Cerebellar cortex (tissue), 1 donor: ENCODE measurements at regions not wholly inside any gene's neighbourhood (a gene's known extent, or its start where the extent isn't known, plus 50 kb on each side); places are given as distances from the start of the nearest gene placed in this dataset.
"Not testable (repeated sequence)": the region's sequence is repeated elsewhere in the genome, so short reads cannot be mapped to it uniquely, and the experiment has no call there.

Source experiments
- DNase-seq: peaks from one replicate; pipeline ENCODE4 v3.0.0-alpha.2; 2015; ENCODE audit warnings: low spot score

DNA sequence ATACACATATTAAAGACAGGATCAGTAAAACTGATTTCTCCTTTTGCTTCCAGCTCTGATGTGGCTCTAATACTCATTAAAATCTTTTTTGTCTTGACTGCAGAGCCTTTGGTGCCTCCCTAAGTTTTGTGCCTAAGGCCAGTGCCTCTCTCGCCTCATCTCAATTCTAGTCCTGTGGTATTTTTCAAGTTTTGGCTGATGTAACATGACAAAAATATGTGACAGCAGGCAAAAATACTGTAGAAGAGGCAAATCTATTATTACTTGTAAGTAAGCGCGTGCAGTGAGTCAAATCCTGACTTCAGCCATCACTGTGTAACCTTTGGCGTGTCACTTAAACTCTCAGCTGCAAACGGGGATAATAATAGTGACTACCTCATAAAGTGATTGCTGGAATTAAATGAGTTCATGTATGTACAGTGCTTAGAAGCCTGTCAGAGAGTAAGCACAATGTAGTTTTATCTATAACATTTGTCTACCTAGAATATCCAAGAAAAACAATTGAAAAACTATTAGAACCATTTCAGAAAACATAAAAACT is 74.0 kb downstream of the MAB21L3 start:
- no peak for DNase-seq

DNA sequence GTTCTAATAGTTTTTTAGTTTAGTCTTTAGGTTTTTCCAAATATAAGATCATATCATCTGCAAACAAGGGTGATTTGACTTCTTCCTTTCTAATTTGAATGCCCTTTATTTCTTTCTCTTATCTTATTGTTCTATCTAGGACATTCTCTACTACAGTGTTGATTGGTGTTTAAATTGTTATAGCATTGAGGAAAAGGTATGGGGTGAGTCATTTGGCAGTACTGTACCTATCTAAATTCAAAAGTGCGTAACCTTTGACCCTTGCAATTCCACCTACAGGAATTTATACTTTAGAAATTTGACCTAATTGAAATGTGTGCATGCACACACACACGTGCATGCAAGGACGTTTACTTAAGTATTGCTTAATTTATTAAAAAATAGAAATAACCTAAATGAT is 78.3 kb downstream of the MAB21L3 start:
- DNase-seq = no peak

DNA sequence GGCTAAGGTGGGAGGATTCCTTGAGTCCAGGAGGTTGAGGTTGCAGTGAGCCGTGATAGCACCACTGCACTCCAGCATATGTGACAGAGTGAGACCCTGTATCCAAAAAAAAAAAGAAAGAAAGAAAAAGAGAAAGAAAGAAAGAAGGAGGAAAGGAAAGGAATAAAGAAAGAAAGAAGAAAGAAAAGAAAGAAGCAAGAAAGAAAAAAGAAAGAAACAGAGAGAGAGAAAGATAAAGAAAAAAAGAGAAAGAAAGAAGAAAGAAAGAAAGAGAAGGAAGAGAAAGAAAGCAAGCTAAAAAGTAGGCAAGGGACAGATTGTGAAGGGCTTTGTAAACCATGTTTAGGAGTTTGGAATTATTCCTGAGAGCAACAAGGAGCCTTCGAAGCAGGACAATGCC is 80.1 kb downstream of the MAB21L3 start:
- DNase-seq = no peak

DNA sequence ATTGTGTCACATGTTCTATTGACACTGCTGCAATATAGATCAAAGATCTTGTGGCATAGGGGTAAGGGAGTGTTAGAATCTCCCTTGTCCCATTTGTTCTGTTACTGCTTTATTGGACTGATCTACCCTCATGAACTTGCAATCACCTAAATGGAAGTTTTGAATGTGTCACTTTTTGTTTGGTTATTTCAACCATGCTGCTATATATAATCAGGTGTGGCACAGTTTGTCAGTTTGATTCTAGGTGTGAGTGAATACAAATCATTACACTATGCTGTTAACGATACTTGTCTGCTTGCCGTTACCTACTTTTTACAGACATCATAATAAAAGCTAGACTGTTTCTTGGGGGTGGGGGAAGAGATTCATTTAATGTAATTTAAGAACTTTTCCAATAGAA is 82.6 kb downstream of the MAB21L3 start:
- no peak for DNase-seq

DNA sequence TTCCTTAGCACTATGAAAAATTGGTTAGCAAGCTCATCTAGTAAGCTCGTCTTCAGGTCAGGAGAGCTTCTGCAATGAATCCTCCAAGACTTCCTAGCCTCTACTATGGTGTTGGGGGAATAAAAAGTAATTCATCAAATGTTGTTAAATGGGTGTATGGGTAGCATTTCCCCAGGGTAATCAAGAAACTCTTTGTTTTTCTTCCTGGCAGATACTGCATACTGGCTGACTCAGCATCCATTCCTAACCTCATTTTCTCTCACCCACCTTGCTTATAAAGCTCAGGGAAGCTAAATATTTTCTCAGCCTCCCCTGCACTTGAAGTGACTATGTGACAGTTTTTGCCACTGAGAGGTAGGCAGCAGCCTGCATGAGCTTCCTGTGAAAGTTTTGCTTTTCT is 83.4 kb downstream of the MAB21L3 start:
- DNase-seq = no peak

DNA sequence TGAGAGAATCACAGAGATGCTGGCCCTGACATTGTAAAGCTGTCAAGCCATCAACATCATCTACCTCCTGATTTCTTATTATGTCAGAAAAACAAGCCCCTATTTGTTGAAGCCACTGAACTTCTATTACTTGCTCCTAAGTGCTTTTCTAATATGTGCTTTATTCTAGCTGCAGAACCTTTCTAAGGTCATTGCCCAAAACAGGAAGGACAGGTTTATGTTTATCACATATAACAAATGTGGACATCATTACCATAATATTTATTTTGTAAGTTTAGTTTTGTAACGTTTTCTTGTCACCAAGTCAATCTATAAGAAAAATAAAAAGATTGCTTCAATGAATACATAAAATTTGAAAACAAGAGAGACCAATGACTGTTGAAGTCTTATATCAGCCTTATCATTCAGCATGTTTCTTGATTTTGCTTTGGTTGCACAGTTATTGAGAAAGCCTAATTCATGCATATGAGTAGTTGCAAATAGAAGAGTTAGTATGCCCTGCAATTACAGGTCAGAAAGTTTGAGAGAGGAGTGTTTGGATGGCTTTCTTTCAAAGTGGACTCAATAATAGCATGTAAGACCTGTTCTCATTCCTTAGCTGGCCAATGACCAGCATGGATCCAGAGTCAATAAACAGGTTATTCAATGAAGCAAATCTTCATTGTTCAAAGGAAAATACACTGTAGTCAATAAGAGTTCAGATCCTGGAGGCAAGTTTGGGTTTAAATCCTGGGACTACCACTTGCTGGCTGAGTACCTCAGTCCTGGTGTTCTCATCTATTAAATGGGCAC is 84.1 kb downstream of the MAB21L3 start:
- DNase-seq = no peak

DNA sequence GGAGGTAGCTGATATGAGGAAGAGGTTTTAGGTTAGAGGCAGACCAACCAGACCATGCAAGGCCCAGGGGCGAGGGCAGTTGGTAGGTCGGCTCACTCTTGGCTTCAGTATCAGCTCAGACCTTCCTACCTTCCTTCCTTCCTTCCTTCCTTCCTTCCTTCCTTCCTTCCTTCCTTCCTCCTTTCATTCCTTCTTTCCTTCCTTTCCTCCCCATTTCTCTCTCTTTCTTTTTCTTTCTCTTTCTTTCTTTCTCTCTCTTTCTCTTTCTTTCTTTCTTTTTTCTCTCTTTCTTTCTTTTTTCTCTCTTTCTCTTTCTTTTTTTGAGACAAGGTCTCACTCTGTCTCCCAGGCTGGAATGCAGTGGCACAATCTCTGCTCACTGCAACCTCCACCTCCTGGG is 89.1 kb downstream of the MAB21L3 start:
- DNase-seq = not testable (repeated sequence)

DNA sequence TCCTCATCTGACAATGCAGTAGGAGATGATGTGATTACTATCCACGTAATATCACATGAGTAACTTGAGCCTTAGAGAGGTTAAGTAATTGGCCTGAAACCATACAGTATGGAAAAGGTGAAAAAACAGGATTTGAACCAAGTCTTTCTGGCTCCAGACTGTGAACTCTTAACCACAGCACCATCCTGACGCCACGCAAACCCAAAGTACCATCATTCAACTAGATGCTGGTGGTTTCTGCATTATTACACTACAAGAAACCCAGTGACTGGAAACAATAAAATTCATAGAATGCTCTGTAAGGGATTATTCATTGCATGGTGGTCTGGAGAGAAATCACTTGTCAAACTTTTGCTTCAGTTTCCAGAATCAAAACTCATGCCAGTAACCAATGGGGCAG is 90.7 kb downstream of the MAB21L3 start:
- no peak for DNase-seq

DNA sequence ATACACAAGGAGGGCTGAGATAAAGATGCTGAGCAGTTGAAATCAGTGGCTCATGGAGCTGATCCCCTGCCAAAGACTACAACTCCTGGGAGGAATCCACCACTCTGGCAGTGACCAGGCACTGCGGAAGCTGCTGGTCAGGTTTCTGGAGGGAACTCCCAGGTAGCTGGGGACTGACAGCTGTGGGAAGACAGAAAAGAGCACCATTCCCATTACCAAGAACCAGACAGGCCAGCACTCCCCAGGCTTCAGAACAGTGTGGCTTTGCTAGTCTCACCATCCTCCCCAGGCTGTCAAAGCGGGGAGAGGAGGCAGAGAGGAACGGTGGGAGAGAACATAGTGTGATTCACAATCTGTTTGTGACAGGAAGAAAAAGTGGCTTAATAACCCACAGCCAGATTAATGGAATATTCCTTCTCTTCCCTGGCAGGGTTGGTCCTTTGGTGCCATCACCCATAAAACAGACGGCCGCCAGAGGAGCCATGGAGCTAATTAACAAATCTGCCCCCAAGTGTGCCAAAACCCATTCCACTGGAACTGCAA is 92.1 kb downstream of the MAB21L3 start:
- DNase-seq = peak; percentile 80

DNA sequence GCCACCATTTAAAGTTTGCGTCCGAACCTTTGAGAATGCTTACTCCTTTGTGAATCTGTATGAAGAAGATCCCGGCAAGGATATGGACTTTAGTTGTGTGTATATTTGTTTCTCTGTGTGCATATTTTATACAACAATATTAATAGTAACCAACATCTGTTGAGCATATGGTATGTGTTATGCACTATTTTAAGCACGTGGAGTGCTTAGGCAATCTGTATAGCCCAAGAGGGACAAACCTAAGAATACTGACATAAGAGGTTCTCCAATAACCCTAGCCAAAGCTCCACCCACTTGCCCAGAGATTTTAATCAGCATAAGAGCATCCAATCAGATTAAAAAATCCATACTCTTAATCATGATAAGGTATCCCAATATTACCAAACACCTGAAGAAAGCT is 92.7 kb downstream of the MAB21L3 start:
- DNase-seq = no peak

DNA sequence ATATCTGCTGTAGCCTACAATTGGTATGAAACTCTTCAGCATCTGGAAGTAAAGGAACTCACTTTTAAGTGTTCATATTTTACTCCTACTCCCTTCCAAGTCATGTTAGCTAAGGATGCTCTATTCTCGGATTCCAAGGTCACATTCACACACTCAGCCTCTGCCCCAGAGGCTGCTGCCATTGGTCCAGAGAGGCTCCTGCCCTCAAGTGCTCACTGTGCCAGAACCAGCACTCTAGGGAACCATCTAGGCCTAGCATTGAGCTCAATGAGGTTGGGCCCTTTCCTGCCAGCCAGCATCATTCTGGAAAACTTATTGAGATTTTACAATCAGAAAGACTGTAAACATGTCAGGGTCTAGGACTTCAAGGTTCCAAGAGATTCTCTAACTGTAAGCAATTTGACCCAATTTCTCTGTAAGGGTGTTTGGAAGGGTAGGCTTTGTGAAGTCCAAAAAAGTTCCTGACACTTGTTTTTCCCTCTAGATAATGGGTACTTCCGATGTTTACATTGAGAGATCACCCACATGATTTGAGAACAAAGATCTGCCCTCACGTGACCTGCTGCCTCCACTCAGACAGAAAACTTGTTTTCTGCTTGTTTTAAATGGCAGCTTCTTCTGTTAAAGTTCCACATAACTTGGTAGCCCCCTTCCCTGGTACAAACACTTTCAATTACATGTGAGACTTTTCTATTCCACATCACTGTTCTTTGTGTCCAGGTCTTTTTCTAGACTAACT is 94.9 kb downstream of the MAB21L3 start:
- DNase-seq = no peak

DNA sequence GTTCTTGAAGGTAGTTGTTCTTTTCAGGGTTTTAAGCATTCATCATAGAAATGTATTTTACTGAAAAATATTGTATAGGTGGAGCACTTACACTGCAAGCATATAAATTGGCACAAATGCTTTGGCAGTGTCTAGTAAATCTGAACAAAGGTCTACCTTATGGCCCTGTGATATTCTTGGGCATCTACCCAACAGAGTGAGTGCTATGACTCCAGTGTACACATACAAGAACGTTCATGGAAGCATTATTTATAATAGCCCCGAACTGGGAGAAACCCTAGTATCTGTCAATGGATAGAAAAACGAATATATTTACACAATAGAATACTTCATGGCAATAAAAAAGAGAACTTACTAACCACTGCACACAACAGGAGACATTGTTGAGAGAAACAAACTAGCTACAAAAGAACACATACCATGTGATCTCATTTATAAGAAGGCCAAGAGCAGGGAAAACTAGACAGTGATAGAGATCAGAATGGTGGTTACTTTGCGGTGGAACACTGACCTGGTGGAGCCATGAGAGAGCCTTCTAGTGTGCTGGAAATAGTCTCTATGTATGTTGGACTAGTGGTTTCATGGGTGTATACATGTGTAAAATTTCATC is 96.0 kb downstream of the MAB21L3 start:
- peak; percentile 33 for DNase-seq

DNA sequence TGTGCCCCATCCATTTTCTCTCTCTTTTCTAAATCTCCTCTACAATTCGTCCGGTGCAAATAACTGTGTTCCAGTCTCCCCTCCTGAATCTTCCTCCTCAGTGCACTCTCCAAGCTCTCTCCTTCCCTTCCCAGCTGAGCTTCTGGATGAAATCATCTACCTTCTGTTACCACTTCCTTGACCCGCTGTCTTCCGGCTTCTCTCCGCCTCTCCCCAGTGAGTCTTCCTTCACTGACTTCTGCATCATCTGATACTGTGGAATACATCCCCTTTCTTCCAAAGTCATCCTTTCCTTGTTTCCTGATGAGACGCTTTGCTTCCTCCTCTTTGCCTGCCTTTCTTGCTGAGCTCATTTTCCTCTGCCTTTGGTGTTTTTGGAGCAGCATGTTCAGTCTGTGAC is 96.9 kb downstream of the MAB21L3 start:
- DNase-seq = peak; percentile 55

DNA sequence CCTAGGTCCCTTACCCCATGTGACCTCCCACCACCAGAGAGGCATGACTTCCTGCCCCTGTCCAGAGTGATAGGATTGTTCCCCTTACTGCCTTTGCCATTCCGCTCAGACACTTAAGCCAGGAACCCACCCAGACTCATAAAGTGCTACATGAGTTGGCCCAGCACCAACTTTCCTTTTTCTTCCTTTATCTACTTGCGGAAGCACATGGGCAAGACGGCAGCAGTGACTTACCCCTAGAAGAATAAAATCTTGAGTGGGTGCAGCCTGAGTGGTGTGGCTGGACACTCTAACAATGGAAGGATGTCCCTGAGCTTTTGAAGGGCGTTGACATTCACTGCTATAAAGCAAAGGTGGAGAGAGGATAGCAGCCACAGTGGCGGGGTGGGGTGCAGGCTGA is 100.1 kb downstream of the MAB21L3 start:
- DNase-seq = no peak

DNA sequence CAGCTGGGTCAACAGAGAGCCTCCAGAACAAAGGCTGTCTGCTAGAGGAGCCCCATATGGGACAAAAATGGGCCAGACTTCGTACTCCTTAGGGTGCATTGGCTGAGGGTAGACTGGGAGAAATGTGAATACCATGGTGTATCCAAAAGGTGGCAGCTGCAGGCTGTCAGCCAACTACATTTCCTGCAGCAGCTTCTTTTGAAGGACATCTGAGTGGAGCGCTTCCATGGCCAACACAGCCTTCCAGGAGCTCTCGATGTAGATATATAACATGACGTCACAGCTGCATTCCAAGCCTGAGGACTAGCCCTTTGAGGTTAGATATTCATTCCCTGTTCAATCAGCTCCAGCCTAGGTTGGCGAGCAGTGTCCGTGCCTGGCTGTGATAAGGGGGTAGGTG is 107.7 kb downstream of the MAB21L3 start:
- DNase-seq = no peak

DNA sequence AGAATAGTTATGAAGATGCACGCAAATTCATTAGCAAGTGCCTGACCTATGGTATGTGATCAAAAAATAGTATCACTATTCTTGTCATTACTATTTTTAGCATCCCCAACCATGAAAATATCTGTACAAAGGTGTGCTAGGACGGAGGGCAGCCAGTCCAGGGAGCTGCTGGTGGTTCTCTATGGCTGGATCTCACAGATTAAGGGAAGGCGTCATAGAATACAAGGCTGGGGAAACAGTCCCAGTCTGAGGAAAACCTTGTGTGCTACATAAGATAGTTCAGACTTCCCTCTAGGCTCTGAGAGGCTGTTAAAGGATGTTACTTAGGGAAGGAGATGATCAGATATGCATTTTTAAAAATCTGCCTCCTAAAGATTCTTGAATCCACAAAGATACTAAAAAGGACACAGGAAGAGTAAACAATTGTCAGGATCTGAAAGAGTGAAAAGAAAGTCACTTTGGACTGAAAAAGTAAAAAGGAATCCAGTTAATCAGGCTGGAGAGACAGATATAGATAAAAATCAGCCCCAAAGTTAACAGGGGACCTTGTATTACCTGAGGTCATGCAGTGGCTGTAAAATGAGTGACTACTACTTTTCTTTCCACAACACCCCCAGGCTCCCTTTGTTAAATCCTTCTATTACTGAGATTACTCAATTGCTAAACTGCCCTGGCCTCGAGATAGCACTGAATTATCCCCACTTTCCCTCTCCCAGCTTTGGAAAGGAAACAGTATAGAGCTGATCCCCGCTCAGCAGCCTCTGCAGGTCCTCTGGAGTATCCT is 108.6 kb downstream of the MAB21L3 start:
- no peak for DNase-seq

DNA sequence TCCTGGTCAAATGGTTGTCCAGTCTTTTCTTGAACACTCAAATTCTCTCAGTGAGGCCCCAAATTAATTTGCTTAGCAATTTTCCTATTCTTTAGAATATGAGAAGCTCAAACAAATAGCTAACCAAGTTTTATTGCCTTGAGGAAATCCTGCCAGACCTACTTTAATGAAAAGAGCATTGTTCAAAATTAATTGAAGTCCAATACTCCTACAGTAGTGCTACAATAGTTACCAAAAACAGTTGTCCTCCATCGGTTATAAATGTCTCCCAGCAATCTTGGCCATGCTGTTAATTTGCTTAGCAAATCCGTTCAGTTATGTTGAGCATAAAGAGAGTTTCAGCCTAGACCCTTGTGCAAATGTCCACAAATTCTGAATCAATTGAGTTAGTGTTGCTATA is 112.9 kb downstream of the MAB21L3 start:
- no peak for DNase-seq

DNA sequence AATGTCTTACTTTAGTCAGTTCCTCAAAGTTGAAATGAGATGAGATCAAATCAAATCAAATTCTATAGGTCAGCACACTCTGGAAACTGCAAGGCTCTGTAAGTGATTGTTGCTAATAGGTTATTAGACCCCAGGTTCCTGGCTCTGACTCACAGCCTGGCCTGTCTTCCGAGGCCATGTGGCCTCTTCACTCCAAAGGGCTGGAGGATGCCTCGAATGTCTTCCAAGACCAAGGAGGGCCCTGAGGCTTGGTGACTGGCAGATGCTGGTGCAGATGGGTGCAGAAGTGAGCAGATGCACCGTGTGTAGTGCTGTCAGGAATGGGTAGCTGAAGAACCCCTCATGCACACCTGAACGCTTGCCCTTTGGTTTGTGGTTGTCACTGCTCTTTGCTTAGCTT is 113.4 kb downstream of the MAB21L3 start:
- DNase-seq = no peak

DNA sequence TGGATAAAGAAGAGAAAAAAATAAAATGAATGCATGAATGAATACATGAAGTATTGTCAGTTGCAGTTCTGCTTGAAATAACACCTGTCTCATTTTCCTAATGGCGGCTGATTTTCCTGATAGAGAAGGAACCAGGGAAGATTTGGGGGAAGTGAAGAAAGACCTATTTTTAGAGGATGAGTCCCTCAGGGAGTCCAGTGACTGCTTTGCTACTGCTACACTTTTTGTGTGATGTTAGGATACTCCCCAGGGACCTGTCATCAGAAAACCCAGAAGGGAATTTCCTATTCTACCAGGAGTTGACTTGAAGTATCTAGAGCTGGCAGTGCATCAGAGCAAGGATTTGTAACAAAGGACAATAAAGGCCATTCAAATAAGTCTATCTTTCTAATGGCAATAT is 114.8 kb downstream of the MAB21L3 start:
- no peak for DNase-seq

DNA sequence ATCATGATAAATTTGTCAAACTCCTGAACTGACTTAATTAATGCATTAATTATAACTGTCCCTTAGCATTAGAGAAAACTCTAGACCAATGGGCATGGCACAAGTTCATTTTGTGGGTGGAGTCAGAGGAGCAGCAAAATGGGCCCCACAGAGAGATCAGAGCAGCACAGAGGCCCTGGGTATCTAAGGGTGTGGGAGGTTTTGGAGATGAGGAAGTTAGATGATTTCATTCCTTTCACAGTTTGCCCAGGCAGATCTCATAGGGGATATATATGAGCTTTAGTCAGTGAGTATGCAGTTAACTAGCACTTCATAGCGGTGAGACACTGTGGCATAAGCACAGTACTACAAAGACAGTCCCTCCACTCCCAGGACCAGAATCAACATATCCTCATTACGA is 117.3 kb downstream of the MAB21L3 start:
- DNase-seq = no peak

DNA sequence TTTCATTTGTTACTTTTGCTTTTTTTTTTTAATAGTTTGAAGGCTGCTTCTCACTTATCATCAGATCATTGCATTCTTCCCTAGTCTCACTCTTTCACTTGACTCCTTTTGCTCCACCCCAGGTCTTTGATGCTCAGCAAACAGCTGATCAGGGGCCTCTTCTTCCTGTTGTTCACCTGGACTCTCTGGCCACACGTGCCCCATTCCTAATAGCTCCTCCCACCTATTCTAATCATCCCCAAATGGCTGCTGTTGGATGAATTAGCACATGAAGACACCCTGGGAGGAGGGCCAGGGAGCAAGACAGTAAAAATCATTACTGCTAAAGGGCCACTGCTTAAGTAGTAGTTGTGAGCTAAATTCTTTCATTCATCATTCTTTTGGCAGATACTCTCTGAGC is 119.5 kb downstream of the MAB21L3 start:
- DNase-seq = no peak

DNA sequence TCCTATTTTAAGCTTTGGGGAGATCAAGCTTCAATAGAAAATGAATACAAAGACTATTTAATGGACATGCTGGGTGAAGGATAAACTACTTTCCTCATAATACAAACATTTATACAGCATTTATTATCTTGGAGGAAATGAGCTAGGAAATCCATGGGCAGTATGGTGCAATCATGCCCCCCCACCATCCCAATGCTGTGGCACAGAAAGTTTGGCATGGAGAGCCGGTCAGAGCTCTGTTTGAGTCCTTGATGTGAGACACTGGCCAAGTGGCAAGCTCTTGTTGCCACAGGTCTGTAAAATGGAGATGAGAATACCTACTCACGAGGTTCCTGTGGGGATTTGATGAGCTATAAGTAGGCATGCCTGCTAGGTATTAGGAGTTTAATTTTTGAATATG is 120.6 kb downstream of the MAB21L3 start:
- DNase-seq = no peak
